Karpas-422 (cell line): ENCODE measurements at regions not wholly inside any gene's neighbourhood (a gene's known extent, or its start where the extent isn't known, plus 50 kb on each side); places are given as distances from the start of the nearest gene placed in this dataset.

Source experiments
- DNase-seq: peaks from one replicate; pipeline ENCODE4 v3.0.0-alpha.2; 2015
- H2AFZ ChIP-seq: fragments of 200-600 bp; sonication (generic); 2 replicates; pipeline ENCODE4 v1.6.1; 2014; ENCODE audit warnings: antibody characterized with exemption, low read length, mixed read lengths
- H3K27ac ChIP-seq: fragments of 200-600 bp; sonication (generic); 2 replicates; pipeline ENCODE4 v1.5.1; 2014; ENCODE audit warnings: mild to moderate bottlenecking, low read length, moderate library complexity
- H3K27me3 ChIP-seq: fragments of 200-600 bp; sonication (generic); 2 replicates; pipeline ENCODE4 v1.6.1; 2014; ENCODE audit warnings: low read length, mixed read lengths
- H3K36me3 ChIP-seq: fragments of 200-600 bp; sonication (generic); 2 replicates; pipeline ENCODE4 v1.6.1; 2014; ENCODE audit warnings: low read length, mixed read lengths; ENCODE audit not compliant: insufficient read depth
- H3K4me1 ChIP-seq: fragments of 200-600 bp; sonication (generic); 2 replicates; pipeline ENCODE4 v1.6.1; 2014; ENCODE audit warnings: mild to moderate bottlenecking, low read length, mixed read lengths
- H3K4me2 ChIP-seq: fragments of 200-600 bp; sonication (generic); 2 replicates; pipeline ENCODE4 v1.6.1; 2014; ENCODE audit warnings: low read length, low read depth, mild to moderate bottlenecking; ENCODE audit not compliant: poor library complexity, severe bottlenecking
- H3K4me3 ChIP-seq: fragments of 200-600 bp; sonication (generic); 2 replicates; pipeline ENCODE4 v1.5.1; 2014; ENCODE audit warnings: mild to moderate bottlenecking, antibody characterized with exemption, low read length, mixed read lengths
- H3K79me2 ChIP-seq: fragments of 200-600 bp; sonication (generic); 2 replicates; pipeline ENCODE4 v1.6.1; 2014; ENCODE audit warnings: mild to moderate bottlenecking, low read length, mixed read lengths
- H3K9ac ChIP-seq: fragments of 200-600 bp; sonication (generic); 2 replicates; pipeline ENCODE4 v1.6.0; 2014; ENCODE audit warnings: low read length
- H3K9me2 ChIP-seq: fragments of 200-600 bp; sonication (generic), shearing (Covaris generic); replicated peaks from 2 replicates; pipeline ENCODE4 v1.6.0; 2014; ENCODE audit warnings: mild to moderate bottlenecking, low read length, moderate library complexity; ENCODE audit not compliant: insufficient read depth
- H3K9me3 ChIP-seq: fragments of 300-700, 200-600 bp; sonication (generic); 2 replicates; pipeline ENCODE4 v1.6.1; 2014; ENCODE audit warnings: low read length, mixed read lengths
- H4K20me1 ChIP-seq: fragments of 200-600 bp; sonication (generic); 2 replicates; pipeline ENCODE4 v1.6.1; 2014; ENCODE audit warnings: mild to moderate bottlenecking, antibody characterized with exemption, low read length, low read depth; ENCODE audit not compliant: insufficient read depth

DNA sequence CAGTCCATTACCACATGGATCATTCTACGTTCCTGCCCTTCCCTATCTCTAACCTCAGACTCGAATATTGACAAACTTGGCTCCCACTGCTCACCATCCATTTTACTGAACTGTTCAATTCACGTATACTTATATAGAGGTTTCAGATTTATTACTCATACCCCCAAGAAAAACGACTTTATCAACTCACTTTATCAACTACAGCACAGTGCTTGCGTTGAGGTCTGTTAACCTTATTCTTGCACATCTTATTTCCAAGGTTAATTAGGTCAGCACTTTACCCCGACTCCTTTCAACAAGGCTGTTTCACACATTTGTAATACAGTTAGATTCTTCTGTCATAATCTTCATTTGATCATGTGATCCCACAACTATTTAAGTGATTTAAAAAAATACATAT, 162.3 kb upstream of the AHR start:
- no peak overlapping the region for H3K27ac ChIP-seq
- H3K9me3 ChIP-seq: no peaks in the 10 kb centered on the region
- no peaks in the 10 kb centered on the region for H4K20me1 ChIP-seq
- H3K4me1 ChIP-seq: no peaks in the 10 kb centered on the region
- no peak overlapping the region for H3K9ac ChIP-seq
- no peaks in the 10 kb centered on the region for H3K79me2 ChIP-seq
- H3K9me2 ChIP-seq: no peaks in the 10 kb centered on the region
- H3K27me3 ChIP-seq: 0 out of 2 replicates have a peak, but pooled peaks cover 3% of the 10 kb centered on the region
- no peak overlapping the region for H3K4me3 ChIP-seq
- H2AFZ ChIP-seq: no peak overlapping the region
- H3K4me2 ChIP-seq: no peak overlapping the region
- no peak for DNase-seq
- H3K36me3 ChIP-seq: no peaks in the 10 kb centered on the region

DNA sequence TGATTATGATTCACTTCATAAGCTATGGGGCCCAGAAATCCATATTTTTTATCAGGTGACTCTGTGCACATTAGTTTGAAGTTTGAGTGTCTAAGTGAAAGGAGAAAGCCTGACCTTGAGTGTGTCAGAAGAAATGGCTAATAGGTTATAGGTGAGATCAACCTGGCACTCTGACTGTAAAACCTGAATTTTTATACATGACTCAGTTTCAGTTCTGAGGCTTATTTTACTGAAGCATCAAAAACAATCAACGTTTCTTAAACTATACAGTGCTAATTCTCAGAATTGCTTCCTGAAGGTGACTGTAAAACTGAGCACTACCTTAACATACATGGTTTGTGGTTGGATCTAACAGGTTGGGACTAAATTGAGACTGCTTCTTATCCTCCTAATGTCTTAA, 159.4 kb upstream of the AHR start:
- H3K9ac ChIP-seq: no peak overlapping the region
- no peaks in the 10 kb centered on the region for H3K4me1 ChIP-seq
- H3K79me2 ChIP-seq: no peaks in the 10 kb centered on the region
- DNase-seq: no peak
- H3K4me2 ChIP-seq: no peak overlapping the region
- 0 out of 2 replicates have a peak, but pooled peaks cover 3% of the 10 kb centered on the region for H3K27me3 ChIP-seq
- no peaks in the 10 kb centered on the region for H4K20me1 ChIP-seq
- H3K4me3 ChIP-seq: no peak overlapping the region
- H2AFZ ChIP-seq: no peak overlapping the region
- H3K9me2 ChIP-seq: no peaks in the 10 kb centered on the region
- H3K36me3 ChIP-seq: no peaks in the 10 kb centered on the region
- no peaks in the 10 kb centered on the region for H3K9me3 ChIP-seq
- no peak overlapping the region for H3K27ac ChIP-seq

DNA sequence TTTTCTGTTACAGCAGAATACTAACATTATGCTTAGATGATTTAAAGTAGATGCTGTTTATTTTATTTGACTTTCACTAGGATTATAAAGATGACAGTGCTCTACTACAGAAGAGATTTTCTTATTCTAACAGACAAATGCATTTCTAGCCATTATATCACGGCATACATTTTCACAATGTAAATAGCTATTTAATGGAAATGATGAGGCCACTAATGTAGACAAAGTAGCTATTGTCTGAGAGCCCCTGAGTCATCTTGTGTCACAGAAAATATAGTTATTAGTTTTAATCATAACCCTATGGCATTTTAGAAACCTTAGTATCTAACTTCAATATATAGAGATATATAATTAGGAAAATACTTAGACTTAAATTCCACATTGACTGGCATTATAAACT, 158.0 kb upstream of the AHR start:
- no peaks in the 10 kb centered on the region for H3K9me3 ChIP-seq
- H3K4me3 ChIP-seq: no peak overlapping the region
- no peaks in the 10 kb centered on the region for H3K79me2 ChIP-seq
- H3K9me2 ChIP-seq: no peaks in the 10 kb centered on the region
- H2AFZ ChIP-seq: no peak overlapping the region
- 0 out of 2 replicates have a peak, but pooled peaks cover 3% of the 10 kb centered on the region for H3K27me3 ChIP-seq
- DNase-seq: no peak
- H3K27ac ChIP-seq: no peak overlapping the region
- H3K9ac ChIP-seq: no peak overlapping the region
- no peaks in the 10 kb centered on the region for H3K36me3 ChIP-seq
- H4K20me1 ChIP-seq: no peaks in the 10 kb centered on the region
- H3K4me2 ChIP-seq: no peak overlapping the region
- H3K4me1 ChIP-seq: peaks cover 5% of the 10 kb centered on the region

DNA sequence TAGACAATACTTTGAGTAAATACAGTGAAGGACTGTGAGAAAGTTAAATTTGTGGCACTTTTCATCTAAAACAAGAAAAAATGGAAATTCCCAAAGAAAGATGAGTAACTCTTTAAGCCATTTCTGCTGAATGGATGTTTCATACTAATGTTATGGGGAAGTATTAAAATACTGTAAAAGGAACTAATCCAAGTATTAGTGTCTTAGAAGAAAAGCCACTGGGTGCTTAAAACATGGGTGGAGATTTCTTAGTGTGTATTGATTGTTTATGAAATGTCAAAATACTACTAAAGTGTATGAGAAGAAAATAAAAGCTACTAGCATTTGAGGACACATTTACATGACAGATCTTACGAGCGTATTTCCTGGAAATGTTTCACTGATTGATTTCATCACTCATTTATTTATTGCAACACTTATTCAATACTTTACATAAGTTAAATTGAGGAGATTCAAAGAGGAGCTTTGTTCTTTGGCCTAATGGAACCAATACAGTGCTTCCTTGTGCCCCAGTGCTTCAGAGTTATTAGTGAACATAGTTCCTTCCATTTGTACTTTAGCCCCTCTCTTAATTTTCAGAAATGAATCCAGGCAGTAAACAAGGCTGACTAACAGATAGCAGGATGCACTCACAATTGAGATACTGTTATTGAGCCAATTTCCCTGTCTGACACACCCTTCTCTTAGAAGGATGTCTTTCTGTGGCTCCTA, 155.5 kb upstream of the AHR start:
- Histone ChIP-seq H3K9me3 (no peaks in the 10 kb centered on the region), H3K9me2 (no peaks in the 10 kb centered on the region), H3K9ac (no peak overlapping the region), H3K79me2 (no peaks in the 10 kb centered on the region), H2AFZ (no peak overlapping the region), H3K27me3 (no peaks in the 10 kb centered on the region), H3K4me3 (no peak overlapping the region), H3K36me3 (no peaks in the 10 kb centered on the region), H3K4me1 (peaks cover 10% of the 10 kb centered on the region), H3K27ac (no peak overlapping the region), H4K20me1 (no peaks in the 10 kb centered on the region), H3K4me2 (peak overlapping the region; percentile 14)
- no peak for DNase-seq

DNA sequence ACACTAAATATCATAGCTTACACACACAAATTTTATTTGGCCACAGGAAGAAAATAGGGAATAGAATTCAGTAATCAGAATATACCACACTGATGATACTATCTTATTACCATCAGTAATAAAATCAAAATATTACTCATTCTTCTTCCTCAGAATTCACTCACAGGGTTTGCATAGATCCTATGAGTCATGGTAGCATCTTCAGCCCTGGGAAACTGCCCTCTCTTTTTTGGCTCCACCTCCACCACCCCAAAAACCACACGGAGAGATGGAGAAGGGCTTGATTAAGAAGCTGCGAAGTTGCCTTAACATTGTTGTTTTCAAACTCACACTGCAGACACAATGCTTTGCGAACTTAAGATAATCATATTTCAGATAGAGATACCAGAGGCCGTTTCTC, 154.1 kb upstream of the AHR start:
- DNase-seq: no peak
- Histone ChIP-seq H3K4me1 (peaks cover 10% of the 10 kb centered on the region), H3K4me2 (peak overlapping the region; percentile 42), H3K9me2 (no peaks in the 10 kb centered on the region), H3K36me3 (no peaks in the 10 kb centered on the region), H3K79me2 (no peaks in the 10 kb centered on the region), H3K4me3 (no peak overlapping the region), H2AFZ (0 out of 2 replicates have a peak overlapping the region, but pooled peaks have one; percentile 64), H3K9me3 (no peaks in the 10 kb centered on the region), H3K27me3 (no peaks in the 10 kb centered on the region), H4K20me1 (no peaks in the 10 kb centered on the region), H3K27ac (no peak overlapping the region), H3K9ac (no peak overlapping the region)

DNA sequence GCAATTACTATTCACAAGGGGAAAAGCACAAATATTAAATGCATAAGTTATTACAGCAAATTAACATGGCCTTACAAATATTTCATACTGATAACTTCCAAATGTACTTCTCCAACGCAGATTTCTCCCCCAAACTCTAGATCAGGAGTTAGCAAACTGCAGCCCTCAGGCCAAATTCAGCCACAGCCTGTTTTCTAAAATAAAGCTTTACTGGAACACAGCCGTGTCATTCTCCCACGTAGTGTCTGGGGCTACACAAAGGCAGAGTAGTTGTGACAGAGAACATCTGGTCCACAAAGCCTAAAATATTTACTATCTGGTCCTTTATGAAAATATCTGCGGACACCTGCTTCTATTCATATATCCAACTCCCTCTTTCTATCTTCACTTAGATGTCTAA, 151.8 kb upstream of the AHR start:
- Histone ChIP-seq H3K4me2 (no peak overlapping the region), H2AFZ (no peak overlapping the region)

DNA sequence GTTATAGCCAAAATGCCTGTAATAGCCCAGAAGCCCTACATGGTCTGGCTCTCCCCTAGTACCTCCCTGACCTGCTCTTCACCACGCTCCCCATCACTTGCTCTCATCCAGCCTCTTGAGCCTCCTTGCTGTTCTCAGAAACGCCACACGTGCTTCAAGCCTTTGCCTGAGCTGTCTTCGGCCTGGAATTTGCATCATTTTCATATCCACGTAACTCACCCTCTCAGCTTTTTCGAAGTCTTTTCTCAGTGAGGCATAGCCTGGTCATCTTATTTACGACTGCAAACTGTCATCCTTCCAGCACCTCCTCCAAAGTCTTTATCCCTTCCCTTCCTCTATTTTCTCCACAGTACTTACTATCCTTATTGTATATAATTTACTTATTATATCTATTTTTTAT, 151.0 kb upstream of the AHR start:
- Histone ChIP-seq H3K4me1 (peaks cover 20% of the 10 kb centered on the region), H3K9me2 (no peaks in the 10 kb centered on the region), H3K27ac (no peak overlapping the region), H2AFZ (no peak overlapping the region), H4K20me1 (no peaks in the 10 kb centered on the region), H3K27me3 (no peaks in the 10 kb centered on the region), H3K9ac (no peak overlapping the region), H3K4me3 (no peak overlapping the region), H3K79me2 (no peaks in the 10 kb centered on the region), H3K36me3 (no peaks in the 10 kb centered on the region), H3K9me3 (no peaks in the 10 kb centered on the region), H3K4me2 (no peak overlapping the region)
- DNase-seq: no peak

More for the DNA sequence above, 151.8 kb upstream of the AHR start:
- Histone ChIP-seq H3K27ac (no peak overlapping the region), H4K20me1 (no peaks in the 10 kb centered on the region), H3K27me3 (no peaks in the 10 kb centered on the region), H3K9me3 (no peaks in the 10 kb centered on the region), H3K9ac (no peak overlapping the region), H3K9me2 (no peaks in the 10 kb centered on the region), H3K4me1 (peaks cover 20% of the 10 kb centered on the region), H3K79me2 (no peaks in the 10 kb centered on the region), H3K36me3 (no peaks in the 10 kb centered on the region), H3K4me3 (no peak overlapping the region)
- no peak for DNase-seq

DNA sequence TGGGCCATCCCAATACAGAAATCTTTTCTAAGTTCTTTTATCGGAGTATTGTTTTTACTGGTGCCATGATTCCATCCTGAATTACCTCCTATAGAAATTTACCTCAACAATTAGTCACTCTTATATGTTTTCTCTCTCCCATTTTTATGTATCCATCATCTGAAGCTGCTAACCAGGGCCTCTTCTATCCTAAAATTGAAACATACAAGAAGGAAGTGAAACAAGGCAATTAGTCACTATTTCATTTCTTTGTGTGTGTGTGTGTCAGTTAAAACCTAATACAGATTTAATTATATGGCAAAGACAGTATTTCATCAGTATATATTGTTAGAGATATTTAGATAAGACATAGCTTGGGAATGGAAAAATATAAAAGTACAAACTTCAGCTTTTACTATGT, 148.4 kb upstream of the AHR start:
- H3K9me3 ChIP-seq: no peaks in the 10 kb centered on the region
- no peaks in the 10 kb centered on the region for H3K36me3 ChIP-seq
- H3K4me2 ChIP-seq: no peak overlapping the region
- H4K20me1 ChIP-seq: no peaks in the 10 kb centered on the region
- no peak for DNase-seq
- H3K9ac ChIP-seq: no peak overlapping the region
- no peak overlapping the region for H3K4me3 ChIP-seq
- no peaks in the 10 kb centered on the region for H3K9me2 ChIP-seq
- no peak overlapping the region for H2AFZ ChIP-seq
- H3K79me2 ChIP-seq: no peaks in the 10 kb centered on the region
- no peaks in the 10 kb centered on the region for H3K27me3 ChIP-seq
- peaks cover 15% of the 10 kb centered on the region for H3K4me1 ChIP-seq
- no peak overlapping the region for H3K27ac ChIP-seq
